CD4-positive, alpha-beta T cell treated with Interleukin-6 for 4 hours (primary cell): ENCODE measurements at regions not wholly inside any gene's neighbourhood (a gene's known extent, or its start where the extent isn't known, plus 50 kb on each side); places are given as distances from the start of the nearest gene placed in this dataset.
"Not testable (repeated sequence)": the region's sequence is repeated elsewhere in the genome, so short reads cannot be mapped to it uniquely, and the experiment has no call there.

Source experiments
- DNase-seq: peaks from one replicate; pipeline ENCODE4 v3.0.0-alpha.2; 2020; ENCODE audit warnings: mixed read lengths

DNA sequence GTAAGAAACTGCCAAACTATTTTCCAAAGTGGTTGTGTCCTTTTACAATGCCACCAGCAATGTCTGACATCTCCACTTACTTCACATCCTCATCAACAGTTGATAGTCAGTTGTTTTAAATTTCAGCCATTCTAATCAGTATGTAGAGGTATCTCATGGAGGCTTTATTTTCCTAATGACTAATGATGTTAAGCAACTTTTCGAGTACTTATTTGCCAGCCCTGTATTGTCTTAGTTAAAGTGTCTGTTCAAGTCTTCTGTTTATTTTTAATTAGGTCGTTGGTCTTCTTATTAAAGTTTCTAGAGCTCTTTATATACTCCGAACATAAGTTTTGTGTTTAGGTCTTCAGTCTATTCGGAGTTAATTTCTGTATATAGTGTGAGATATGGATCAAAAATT is 54.9 kb upstream of the NBPF12 start:
- not testable (repeated sequence) for DNase-seq

DNA sequence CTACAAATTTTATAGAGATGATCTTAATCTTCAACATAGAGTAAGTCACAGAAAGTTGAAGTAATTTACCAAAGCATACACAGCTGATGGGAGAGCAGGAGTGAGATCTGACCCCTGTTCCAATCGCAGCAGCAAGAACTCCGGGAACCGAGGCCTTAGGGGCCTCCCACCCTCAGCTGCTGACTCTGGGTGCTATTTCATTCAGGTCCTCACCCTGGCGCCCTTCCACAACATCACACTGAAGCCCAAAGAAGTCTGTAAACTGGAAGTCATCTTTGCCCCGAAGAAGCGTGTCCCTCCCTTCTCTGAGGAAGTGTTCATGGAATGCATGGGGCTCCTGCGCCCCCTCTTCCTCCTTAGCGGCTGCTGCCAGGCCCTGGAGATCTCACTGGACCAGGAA is 57.0 kb upstream of the NBPF12 start:
- not testable (repeated sequence) for DNase-seq

DNA sequence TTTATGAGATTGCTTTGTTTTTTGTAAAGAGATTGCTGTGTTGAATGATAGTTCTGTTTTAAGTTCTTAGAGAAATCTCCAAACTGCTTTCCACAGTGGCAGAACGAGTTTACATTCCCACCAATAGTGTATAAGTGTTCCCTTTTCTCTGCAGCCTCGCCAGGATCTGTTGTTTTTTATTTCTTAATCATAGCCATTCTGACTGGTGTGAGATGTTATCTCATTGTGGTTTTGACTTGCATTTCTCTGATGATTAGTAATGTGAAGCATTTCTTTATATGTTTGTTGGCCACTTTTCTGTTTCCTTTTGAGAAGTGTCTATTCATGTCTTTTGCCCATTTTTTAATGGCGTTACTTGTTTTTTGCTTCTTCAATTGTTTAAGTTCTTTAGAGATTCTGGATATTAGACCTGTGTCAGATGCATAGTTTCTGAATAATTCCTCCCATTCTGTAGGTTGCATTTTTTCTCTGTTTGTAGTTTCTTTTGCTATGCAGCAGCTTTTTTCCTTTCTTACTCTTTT is 74.3 kb upstream of the NBPF12 start:
- DNase-seq: not testable (repeated sequence)

DNA sequence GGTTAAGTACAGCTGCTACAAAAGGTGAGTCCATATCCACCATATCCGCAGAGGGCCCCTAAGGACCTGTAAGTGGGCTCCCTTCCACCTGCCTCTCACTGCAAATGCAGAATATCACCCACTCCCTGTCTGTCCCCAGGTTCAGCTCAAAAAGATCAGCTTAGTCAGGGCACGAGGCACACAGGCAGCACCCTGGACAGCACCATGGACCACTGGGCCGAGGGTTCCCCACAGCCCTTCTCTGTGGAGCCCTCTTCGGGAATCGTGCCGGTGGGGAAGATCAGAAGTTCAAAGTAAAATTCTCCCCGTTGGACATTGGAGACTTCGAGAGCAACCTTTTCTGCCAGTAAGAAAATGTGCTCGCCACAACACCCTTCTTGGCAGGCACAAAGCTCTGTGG is 85.0 kb upstream of the NBPF12 start:
- not testable (repeated sequence) for DNase-seq

DNA sequence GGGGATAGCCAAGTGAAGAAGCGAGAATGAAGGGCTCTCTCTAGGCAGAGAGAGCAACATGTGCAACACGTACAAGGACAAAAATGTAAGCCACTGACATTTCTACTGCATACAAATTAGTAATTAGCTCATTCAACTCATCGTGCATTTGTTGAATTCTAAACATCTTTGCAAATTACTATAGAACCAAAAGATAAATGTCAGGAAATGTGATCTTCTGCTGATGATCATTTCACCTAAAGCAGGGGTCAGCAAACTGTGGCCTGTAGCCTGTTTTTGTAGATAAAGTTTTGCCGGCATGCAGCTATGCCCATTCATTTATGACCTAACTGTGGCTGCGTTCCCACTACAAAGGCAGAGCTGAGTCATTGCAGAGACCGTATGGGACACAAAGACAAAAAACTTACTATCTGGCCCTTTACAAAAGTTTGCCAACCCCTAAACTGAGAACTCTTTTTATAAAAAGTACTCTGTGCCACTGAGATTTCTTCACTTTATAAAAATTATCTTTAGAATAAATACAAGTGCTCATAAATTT is 87.7 kb upstream of the NBPF12 start:
- DNase-seq: not testable (repeated sequence)

DNA sequence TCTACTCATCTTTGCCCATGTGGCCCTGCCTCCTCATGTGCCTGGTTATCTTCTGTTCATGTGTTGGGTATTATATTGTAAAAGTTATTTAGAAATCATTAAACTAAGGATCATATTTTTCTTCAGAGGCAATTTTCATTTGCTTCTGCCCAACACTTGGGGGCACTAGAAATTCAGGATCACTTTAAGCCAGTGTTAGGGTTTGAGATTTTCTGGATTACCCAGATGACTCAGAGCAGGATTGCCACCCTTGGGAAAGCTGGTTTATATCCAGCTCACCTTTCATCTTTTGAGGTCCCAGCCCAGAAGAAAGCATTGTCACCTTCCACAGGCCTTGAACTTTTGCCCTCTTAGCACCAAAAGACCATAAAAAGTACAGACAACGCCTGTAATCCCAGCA is 99.4 kb upstream of the NBPF12 start:
- DNase-seq: not testable (repeated sequence)

DNA sequence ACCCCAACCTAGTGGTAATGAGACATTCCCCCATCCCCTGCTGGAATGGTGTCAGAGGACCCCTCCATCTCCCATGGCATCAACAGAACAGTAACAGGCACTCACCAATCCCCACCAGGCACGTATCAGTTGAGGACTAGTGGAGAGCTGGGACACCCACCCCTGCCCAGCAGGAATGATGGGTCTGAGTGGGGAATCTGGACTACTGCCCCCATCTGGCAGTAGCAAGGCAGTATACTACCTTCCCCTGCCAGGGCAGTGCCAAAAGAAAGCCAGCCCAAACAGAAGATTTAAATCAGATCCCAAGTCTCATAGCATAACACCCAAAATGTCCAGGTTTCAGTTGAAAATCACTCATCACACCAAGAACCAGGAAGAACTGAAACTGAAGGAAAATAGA is 111.2 kb upstream of the NBPF12 start:
- DNase-seq: not testable (repeated sequence)

DNA sequence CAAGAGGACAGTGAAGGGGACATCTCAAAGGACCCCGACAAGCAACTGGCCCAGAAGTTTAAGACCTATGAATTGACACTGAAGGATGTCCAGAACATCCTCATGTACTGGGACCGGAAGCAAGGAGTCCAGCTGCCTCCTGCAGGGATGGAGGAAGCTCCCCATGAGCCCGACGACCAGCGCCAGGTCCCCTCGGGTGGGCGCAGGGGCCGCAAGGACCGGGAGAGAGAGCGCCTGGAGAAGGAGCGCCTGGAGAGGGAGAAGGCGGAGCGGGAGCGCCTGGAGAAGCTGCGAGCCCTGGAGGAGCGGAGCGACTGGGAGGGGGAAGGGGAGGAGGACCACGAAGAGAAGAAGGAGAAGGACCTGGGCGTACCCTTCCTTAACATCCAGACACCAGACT is 143.9 kb upstream of the NBPF12 start:
- DNase-seq: not testable (repeated sequence)

DNA sequence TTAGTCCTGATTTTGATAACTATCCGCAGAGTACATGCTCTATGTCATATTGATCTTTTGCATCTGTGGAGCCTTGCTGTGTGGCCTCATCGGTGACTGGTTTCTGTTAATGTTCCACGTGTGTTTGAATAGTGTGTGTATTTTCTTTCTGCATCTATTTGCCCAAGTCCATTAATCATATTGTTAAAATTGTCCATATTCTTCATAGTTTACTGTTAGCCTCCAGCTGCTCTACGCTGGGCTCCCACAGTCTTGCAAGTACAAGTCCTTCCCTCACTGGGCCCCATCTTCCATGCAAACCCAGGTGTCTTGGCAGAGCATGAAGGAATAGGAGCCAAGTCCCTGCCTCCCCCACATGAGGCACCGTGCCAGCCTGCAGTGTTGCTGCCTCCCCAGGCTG is 145.4 kb upstream of the NBPF12 start:
- not testable (repeated sequence) for DNase-seq

DNA sequence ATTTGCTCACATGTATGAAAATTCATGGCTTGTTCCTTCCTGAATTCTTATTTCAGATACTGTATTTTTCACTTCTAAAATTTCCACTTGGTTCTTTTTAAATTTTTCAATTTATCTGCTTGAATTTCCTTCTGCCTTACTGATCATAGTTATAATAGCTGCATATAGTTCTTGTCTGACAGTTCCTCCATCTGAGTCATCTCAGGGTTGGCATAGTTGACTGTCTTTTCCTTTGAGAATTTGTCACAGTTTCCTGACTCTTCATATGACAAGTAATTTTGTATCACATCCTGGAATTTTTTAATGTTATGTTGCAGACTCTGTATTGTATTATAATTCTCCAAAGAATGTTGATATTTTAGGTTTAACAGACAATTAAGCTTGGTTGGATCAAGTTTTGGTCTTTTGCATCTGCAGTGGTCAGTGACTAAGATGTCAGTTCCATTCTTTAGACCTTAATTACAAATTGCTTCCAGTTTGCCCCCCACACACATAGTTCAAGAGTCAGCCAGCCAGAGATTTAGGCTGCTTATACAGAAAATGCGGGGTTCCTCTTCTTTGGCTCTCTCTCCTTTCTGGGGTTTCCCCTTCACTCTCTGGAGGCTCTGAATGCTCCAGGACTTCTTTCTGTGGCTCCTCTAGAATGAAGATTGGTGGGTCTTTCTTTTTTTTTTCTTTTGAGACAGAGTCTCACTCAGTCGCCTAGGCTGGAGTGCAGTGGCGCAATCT is 153.7 kb upstream of the NBPF12 start:
- DNase-seq: not testable (repeated sequence)

DNA sequence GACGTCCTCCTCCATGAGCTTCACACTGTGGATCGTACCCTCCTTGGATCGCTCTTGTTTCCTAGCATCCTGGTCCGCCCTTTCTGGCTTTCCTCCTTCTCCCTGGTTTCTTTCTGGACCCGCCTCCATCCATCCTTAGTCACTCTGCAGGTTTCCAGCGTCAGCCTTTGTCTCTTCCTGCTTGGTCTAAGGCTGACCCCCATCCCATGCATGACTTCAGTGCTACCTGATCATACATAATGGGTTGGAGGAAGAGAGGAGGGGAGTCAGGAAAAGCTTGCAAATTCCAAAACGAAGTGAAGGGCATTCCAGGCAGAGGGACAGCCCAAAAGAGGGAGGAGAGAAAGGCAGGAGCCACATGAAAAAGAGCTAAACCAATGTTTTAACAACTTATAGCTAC is 156.9 kb upstream of the NBPF12 start:
- DNase-seq: not testable (repeated sequence)

DNA sequence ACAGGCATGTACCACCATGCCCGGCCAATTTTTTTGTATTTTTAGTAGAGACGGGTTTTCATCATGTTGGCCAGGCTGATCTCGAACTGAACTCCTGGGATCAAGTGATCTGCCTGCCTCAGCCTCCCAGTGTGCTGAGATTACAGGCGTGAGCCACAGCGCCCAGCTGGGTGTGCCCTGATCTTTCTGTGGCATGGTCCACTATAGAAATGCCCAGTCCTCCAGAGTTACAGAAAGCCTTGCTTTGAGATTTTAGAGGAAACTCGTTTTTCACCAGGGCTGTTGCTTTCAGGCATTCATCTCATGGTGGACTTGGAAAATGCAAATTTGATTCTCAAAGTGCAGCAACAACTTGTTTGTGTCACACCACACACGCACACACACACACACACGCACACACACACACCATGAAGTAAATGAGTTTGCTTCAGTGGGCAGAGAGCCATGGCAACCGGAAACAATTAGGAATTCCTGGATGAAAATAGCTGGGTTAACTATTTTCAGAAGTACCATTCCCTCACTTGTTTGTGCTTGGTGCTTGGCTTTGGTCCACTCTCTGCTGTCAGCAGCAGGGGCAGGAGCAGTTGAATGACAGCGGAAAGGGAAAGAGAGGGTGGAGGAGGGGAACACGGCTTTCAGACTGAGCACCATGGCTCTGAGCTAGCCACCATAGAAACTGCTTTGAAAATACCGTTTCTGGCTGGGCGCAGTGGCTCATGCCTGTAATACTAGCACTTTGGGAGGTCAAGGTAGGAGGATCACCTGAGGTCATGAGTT is 160.1 kb upstream of the NBPF12 start:
- DNase-seq: not testable (repeated sequence)

DNA sequence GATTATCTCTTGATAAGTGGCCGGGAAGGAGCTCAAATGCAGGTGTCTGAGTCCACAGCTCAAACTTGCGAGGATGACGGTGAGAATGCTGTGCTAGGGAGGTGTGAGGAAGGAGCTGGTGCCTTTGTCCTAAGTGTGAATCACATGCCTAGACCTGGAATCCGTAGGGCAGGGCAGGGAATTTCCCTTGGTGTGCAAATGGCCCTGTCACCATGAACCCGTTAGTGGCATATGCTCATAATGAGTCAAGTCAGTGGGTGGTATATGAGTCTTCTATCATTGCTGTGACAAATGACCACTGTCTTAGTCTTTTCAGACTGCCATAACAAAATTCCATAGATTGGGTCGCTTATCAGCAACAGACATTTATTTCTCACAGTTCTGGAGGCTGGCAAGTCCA is 163.1 kb upstream of the NBPF12 start:
- not testable (repeated sequence) for DNase-seq

DNA sequence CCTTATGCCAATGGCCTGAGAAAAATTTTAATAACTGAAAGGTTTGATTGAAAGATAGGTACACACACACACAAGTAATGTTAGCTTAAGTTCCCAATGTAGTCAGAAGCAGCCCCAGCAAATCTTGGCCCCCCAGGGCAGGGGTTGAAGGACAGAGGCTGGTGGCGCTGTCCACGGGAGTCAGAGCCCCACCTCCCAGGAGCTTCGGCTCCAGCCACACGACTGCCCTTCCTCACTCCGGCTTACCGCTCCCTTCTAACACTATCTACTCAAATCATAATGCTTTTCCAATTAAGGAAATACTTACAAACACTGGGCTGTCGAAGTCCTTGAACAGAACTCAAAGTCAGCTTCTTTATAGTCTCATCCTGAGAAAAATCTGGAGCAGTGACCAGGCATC is 163.9 kb upstream of the NBPF12 start:
- not testable (repeated sequence) for DNase-seq

DNA sequence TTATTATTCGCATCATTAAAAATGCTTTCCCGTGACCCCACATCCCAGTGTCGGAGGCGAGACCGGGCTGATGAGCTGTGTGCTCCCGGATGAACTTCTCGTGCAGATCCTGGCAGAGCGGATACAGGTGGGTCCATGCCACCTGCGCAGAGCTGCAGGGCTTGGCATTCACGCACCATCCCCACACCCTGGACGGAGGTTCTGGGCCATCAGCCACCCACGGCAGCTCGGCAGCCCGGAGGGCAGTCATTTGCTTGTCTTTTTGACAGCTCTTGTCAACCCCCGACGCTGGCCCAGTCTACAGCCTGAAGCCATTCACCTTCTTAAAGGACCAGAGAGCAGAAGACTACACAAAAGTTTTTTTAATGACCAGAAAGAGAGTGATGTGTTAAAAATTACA is 166.7 kb upstream of the NBPF12 start:
- DNase-seq: not testable (repeated sequence)

DNA sequence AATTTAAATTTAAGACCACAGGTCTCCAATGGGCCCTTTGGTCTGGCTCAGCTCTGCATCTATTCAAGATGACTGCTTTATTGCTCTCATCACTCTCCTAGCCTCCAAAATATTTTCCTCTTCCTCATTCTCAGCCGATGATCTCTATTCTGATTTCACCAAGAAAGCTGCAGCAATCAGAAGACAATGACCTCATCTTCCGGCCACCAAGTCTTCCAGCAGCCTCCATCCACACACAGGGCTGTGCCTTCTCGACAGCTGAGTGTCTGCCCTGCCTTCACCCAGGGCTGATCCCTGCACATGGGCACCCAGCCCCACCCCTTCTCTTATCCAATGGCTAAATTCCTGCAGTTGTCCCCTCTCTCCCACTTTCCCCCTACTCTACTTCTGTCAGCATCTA is 167.1 kb upstream of the NBPF12 start:
- not testable (repeated sequence) for DNase-seq

DNA sequence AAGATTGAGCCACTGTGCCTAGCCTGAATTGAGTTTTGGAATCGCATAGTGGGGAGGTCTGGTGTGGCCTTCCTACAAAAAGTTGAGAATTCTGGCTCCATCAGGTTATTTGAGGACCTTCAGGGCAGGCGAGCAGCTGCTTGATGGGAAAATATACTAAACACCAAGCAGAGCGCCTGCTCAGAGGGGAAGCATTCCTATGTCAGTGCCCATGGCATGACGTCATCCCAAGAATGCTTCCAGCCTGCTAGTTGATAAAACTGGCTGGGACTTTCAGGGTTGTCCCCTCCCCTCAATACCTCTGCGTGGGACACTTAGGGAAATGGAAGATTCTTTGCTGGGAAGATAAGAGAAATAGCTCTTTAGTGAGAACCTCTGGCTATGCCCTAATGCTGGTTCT is 174.9 kb upstream of the NBPF12 start:
- DNase-seq: not testable (repeated sequence)

DNA sequence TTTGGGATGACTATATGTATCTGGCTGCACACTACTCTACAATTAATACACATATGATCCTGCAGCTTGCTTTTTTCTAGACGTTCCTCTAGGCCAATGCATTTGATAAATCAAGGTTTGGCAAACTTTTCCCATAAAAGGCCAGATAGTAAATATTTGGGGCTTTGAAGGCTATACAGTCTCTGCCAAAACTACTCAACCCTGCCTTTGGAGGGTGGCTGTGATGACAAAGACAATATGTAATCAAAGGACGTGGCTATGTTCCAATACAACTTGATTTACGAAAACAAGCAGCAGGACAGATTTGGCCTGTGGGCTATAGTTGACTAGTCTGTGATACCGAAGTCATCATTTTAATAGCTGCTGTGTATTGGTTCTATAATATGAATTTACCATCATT is 181.3 kb upstream of the NBPF12 start:
- DNase-seq: not testable (repeated sequence)

DNA sequence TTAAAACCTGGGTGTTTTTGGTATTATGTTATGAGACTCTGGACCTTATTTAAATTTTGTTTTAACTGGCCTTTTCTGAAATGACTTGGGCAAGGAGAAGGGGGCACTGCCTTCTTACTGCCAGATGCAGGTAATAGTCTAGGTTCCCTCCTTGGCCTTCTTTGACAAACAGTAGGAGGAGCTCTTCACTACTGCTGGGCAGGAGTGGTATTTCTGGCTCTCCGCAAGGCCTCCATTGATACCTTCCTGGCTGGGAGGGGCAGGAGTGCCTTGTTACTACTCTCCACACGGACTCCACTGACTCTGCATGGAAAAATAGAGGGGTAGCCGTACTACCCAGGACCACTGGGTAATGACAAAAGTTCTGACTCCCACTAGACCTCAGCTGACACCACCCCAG is 189.4 kb upstream of the NBPF12 start:
- not testable (repeated sequence) for DNase-seq

DNA sequence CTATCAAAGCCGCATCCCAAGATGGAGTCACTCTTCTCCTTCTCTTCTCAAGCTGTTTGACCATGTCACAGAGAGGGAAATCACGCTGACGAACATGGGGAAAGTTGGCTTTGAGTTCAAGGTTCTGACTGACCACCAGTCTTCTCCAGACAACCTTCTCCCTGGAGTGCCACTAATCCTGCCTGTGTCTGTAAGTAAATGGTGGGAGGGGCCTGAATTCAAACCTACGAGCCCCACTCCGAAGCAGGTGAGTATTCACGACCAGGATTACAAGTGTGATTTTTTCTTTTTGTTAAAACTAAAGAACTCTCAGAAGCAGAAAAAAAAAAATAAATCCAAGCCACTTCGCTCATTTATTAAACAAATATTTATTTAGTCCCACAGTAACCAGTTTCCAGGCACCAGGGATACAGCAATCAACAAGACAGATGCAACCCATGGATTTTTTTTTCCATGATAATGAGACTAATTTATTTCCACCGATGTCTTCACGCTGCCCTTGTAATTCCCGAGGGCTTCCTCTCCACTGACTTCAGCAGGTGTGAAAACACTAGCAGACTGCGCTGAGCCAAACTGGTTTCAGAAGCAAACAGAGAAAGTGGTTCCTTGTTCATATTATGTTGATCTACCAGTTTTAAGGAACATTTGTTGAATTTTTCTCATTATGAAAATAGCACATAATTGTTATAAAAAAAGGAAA is 206.0 kb upstream of the NBPF12 start:
- DNase-seq: not testable (repeated sequence)

DNA sequence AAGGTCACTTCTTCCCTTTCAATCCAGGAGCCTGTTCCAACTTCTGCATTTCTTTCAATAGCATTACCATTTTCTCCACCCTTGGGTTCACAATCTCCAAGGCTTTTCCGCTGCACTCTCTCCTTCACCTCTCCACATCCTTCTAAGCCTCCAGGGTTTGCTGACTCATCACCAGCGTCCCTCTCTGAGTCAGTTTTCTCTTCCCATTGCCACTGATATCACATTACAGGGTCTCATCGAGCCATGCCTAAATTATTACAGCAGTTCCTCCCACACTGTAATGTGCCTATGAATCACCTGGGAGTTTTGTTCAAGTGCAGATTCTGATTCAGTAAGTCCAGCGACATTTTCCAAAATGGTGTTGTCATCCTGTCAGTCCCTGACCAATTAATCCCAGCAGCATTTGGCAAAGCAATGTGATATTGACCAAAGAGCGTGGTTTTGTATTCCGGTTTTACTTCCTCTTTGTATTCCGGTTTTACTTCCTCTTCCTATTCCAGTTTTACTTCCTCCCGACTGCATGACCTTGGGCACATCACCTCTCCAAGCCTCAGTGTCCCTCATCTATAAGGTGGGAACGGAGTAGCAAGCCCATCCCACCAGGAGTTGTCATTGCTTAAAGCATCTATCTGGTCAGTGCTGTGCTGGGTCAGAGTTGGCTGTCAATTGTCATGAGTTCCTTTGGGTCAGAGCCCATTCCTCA is 208.3 kb upstream of the NBPF12 start:
- DNase-seq: not testable (repeated sequence)

DNA sequence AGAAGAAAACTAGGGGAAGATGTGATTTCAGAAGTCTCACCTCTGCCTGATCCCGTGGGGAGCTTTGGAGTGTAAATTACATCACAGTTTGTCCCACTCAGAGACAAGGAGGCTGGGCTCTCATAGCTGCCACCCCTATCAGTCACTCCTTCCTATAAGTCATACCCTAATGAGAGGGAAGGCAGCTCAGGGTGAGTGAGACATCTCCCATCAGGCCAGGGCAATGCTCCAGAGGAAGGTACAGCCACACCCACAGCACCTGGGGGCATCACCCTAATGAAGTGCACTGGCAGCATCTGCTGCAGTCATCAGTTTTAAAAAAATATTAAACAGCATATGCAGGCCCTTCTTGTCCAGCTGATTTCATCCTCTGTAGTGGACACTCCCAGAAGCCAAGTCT is 223.1 kb upstream of the NBPF12 start:
- not testable (repeated sequence) for DNase-seq
